MM.1S (cell line): ENCODE measurements at regions not wholly inside any gene's neighbourhood (a gene's known extent, or its start where the extent isn't known, plus 50 kb on each side); places are given as distances from the start of the nearest gene placed in this dataset.

ENCODE experiments used
- CTCF ChIP-seq: fragments of 300-600 bp; sonication (generic); IDR thresholded peaks from 2 replicates; pipeline ENCODE4 v1.5.1; 2016; ENCODE audit warnings: antibody characterized with exemption, low read length, mixed read lengths
- EZH2phosphoT487 ChIP-seq: fragments of 300-600 bp; sonication (generic); IDR thresholded peaks from 2 replicates; pipeline ENCODE4 v1.6.1; 2018; ENCODE audit warnings: antibody characterized with exemption, low read length

- TF ChIP-seq EZH2phosphoT487 (no peak), CTCF (no peak)
These were observed 224.9 kb upstream of the MAD2L1 start for GRCh38 chr4:120291541-120291940.
